Endothelial cell of umbilical vein (primary cell): ENCODE measurements at regions not wholly inside any gene's neighbourhood (a gene's known extent, or its start where the extent isn't known, plus 50 kb on each side); places are given as distances from the start of the nearest gene placed in this dataset.

Experiments
- BruUV-seq: library from RNA; stranded (reverse); fragments of 400-500 nt; replicated peaks from 2 replicates; lab custom pipeline; 2021; lab: Mats Ljungman, UMichigan
- CTCF ChIA-PET: fragments of 300-600, 350-600 bp; sonication (Branson Sonifier 250); formaldehyde crosslinking; loops from one replicate; lab custom pipeline; 2021; ENCODE audit warnings: antibody characterized with exemption, inconsistent platforms; lab: Charles Lee
- POLR2A ChIA-PET: fragments of 300-600, 350-600 bp; sonication (Branson Sonifier 250); formaldehyde crosslinking; loops from one replicate; lab custom pipeline; 2021; ENCODE audit warnings: antibody characterized with exemption, inconsistent platforms; lab: Charles Lee
- DNase-seq: peaks from one replicate; pipeline ENCODE4 v3.0.0-alpha.2; 2011; ENCODE audit warnings: low read depth, low spot score
- FAIRE-seq: peaks from 2 replicates; lab custom pipeline; 2011; peaks lifted over from hg19 to GRCh38; lab: Jason Lieb, UNC
- H2AFZ ChIP-seq: 2 replicates; pipeline ENCODE4 v1.6.0; 2012; ENCODE audit warnings: low read depth, low read length, control low read depth, inconsistent platforms
- H3K27ac ChIP-seq: 2 replicates; pipeline ENCODE4 v1.5.1; 2011; ENCODE audit warnings: low read depth, mild to moderate bottlenecking, control low read depth, low read length, moderate library complexity; ENCODE audit not compliant: insufficient read depth
- H3K27me3 ChIP-seq, 2 experiments: 2 replicates each; pipeline versions ENCODE4 v1.6.0 to v1.6.1; 2011; ENCODE audit warnings: low read length in 2 of 2, mixed read lengths in 1 of 2; ENCODE audit not compliant: control insufficient read depth in 2 of 2, insufficient read depth in 2 of 2
- H3K36me3 ChIP-seq, 2 experiments: 2 replicates in 1 of 2; 3 replicates in 1 of 2; pipeline ENCODE4 v1.5.1; 2011; ENCODE audit warnings: low read length in 2 of 2, mild to moderate bottlenecking in 1 of 2, moderate library complexity in 1 of 2; ENCODE audit not compliant: control insufficient read depth in 2 of 2, insufficient read depth in 2 of 2; ENCODE audit errors: extremely low read depth in 1 of 2
- H3K4me1 ChIP-seq: 3 replicates; pipeline ENCODE4 v1.5.1; 2011; ENCODE audit warnings: mild to moderate bottlenecking, low read length; ENCODE audit not compliant: control insufficient read depth, insufficient read depth; ENCODE audit errors: extremely low read depth
- H3K4me2 ChIP-seq: 2 replicates; pipeline ENCODE4 v1.6.1; 2011; ENCODE audit warnings: low read length, control low read depth, mixed read lengths; ENCODE audit not compliant: insufficient read depth
- H3K4me3 ChIP-seq, 3 experiments: fragments of 200-600 bp in 1 of 3; sonication (generic), shearing (Covaris generic) in 1 of 3; replicated peaks in 1 of 3; 2 replicates each; pipeline ENCODE4 v1.5.1; 2011 to 2016; ENCODE audit warnings: control low read depth in 3 of 3, low read length in 3 of 3, mild to moderate bottlenecking in 2 of 3, inconsistent platforms in 1 of 3, low read depth in 1 of 3, moderate library complexity in 1 of 3; ENCODE audit not compliant: insufficient read depth in 1 of 3
- H3K79me2 ChIP-seq: 2 replicates; pipeline ENCODE4 v1.6.0; 2012; ENCODE audit warnings: low read length, inconsistent platforms; ENCODE audit not compliant: control insufficient read depth, insufficient read depth
- H3K9ac ChIP-seq: replicated peaks from 2 replicates; pipeline ENCODE3; 2011; ENCODE audit warnings: low read length, control low read depth; ENCODE audit not compliant: insufficient read depth; ENCODE audit errors: extremely low read depth
- H3K9me1 ChIP-seq: replicated peaks from 3 replicates; pipeline ENCODE4 v1.6.0; 2011; ENCODE audit warnings: mild to moderate bottlenecking, low read length; ENCODE audit not compliant: control insufficient read depth, insufficient read depth; ENCODE audit errors: extremely low read depth
- H3K9me3 ChIP-seq: replicated peaks from 2 replicates; pipeline ENCODE4 v1.5.1; 2012; ENCODE audit warnings: low read length, inconsistent platforms; ENCODE audit not compliant: control insufficient read depth, insufficient read depth
- H4K20me1 ChIP-seq: replicated peaks from 2 replicates; pipeline ENCODE3; 2011; ENCODE audit warnings: mild to moderate bottlenecking, low read length; ENCODE audit not compliant: control insufficient read depth, insufficient read depth; ENCODE audit errors: extremely low read depth
- EZH2 ChIP-seq: IDR thresholded peaks from 2 replicates; pipeline ENCODE4 v1.6.1; 2012; ENCODE audit warnings: borderline replicate concordance, low read depth, mild to moderate bottlenecking, moderate library complexity, low read length, inconsistent platforms; ENCODE audit not compliant: severe bottlenecking
- GATA2 ChIP-seq: IDR thresholded peaks from 2 replicates; pipeline ENCODE4 v1.7.0; 2011; ENCODE audit warnings: low read depth, mild to moderate bottlenecking, moderate library complexity, mixed read lengths, low read length; ENCODE audit not compliant: insufficient read length, insufficient read depth
- JUN ChIP-seq: IDR thresholded peaks from 2 replicates; pipeline ENCODE4 v1.6.1; 2011; ENCODE audit warnings: borderline replicate concordance, low read depth; ENCODE audit not compliant: insufficient read length, insufficient read depth
- MYC ChIP-seq: IDR thresholded peaks from one replicate; pipeline ENCODE4 v1.6.1; 2011; ENCODE audit warnings: mild to moderate bottlenecking, low read depth, low read length
- POLR2A ChIP-seq: IDR thresholded peaks from 2 replicates; pipeline ENCODE4 v1.6.1; 2012; ENCODE audit warnings: low read depth, mild to moderate bottlenecking, control low read depth, low read length
- POLR2AphosphoS5 ChIP-seq: IDR thresholded peaks from 2 replicates; pipeline ENCODE4 v1.6.1; 2012; ENCODE audit warnings: low read depth, mild to moderate bottlenecking, control low read depth, low read length, moderate library complexity; ENCODE audit not compliant: insufficient read depth
- dilution Hi-C: fragments of 300-500 bp; cut with MboI; formaldehyde crosslinking; loops from one replicate; pipeline ENCODE4 v1.15.0; 2019; ENCODE audit warnings: low sequenced_read_pairs; ENCODE audit not compliant: extremely low pct_ligation_motif_present
- intact Hi-C: fragments of 100-400 bp; cut with micrococcal nuclease; formaldehyde crosslinking; loops from one replicate; pipeline ENCODE4 v1.10.0; 2022
- TF ChIP-seq, protein P1 (sequence below): IDR thresholded peaks from 2 replicates; pipeline ENCODE4 v1.6.1; 2011; ENCODE audit not compliant: insufficient read depth, insufficient read length

DNA sequence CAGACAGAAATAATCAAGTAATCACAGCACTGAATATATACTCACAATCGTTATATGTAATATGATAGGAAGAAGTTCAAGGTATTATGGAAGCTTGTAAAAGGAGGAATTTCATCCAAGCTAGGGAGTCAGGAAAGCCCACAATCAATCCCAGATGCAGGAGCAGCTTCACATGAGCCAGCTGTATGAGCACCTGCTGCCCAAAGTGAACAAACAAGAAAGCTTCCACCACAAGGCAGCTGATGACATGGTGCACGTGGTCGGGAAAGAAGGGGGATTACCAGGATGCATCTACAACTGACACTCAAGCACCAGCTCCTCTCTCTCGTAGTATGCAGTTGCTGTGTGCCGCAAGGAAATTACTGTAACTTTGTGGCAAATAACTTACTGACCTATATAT, 225.2 kb downstream of the XPNPEP1 start:
- H3K9me1 ChIP-seq: no peaks in the 10 kb centered on the region
- H3K36me3 ChIP-seq: no peaks in the 10 kb centered on the region
- FAIRE-seq (no peak), DNase-seq (no peak)
- no peaks in the 10 kb centered on the region for H3K9me3 ChIP-seq
- no peaks in the 10 kb centered on the region for H3K4me1 ChIP-seq
- intact Hi-C loops: no loop called here
- no peak overlapping the region for H3K27ac ChIP-seq
- no TSS peak for BruUV-seq
- no peaks in the 10 kb centered on the region for H4K20me1 ChIP-seq
- H3K9ac ChIP-seq: no peak overlapping the region
- dilution Hi-C loops: no loop called here
- ChIA-PET POLR2A (no interaction called here), CTCF (no interaction called here)
- no peak overlapping the region for H3K4me2 ChIP-seq
- no peak overlapping the region for H2AFZ ChIP-seq
- H3K27me3 ChIP-seq: no peaks in the 10 kb centered on the region
- TF ChIP-seq POLR2AphosphoS5 (no peak), JUN (no peak), POLR2A (no peak), GATA2 (no peak), MYC (no peak)
- TF ChIP-seq, protein P1, sequence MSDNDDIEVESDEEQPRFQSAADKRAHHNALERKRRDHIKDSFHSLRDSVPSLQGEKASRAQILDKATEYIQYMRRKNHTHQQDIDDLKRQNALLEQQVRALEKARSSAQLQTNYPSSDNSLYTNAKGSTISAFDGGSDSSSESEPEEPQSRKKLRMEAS: no peak
- no peak overlapping the region for H3K4me3 ChIP-seq
- H3K79me2 ChIP-seq: no peaks in the 10 kb centered on the region

DNA sequence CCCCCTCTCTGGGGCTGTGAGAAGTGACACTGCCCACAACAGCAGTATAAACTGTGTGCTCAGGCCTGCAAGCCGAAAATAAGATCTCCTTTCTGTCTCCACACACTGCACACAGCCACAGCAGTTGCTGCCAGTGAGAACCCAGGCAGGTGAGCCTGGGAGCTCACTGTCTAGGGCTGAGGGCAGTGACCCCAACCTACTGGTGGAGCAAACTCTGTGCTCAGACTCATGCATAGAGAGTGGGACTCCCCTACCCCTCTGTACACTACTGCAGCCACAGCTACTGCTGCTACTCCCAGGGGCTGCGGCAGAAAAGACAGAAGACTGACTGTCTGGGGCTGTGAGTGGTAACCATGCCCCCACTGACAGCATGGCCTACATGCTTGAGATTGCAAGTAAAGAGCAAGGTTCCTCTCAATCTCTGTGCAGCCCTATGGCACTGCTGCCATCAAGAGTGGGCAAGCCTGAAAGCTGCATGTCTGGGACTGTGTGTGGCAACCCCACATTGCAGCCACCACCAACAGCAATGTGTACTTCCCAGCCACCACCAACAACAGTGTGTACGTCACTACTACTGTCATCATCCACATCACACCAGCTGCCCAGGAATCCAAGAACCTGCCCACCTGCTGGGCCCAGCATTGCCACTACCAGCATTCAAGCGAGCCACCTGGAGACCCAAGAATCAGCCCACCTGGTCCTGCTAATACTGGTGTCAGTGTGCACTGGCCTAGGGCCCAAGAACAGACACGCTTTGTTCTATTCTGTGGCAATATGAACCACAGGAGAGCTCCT, 226.1 kb downstream of the XPNPEP1 start:
- dilution Hi-C loops (no loop called here), intact Hi-C loops (no loop called here)
- BruUV-seq: no TSS peak
- Histone ChIP-seq H3K27ac (no peak overlapping the region), H3K9ac (no peak overlapping the region), H3K36me3 (no peaks in the 10 kb centered on the region), H3K4me2 (no peak overlapping the region), H3K9me3 (no peaks in the 10 kb centered on the region), H3K4me1 (no peaks in the 10 kb centered on the region), H3K9me1 (no peaks in the 10 kb centered on the region), H3K79me2 (no peaks in the 10 kb centered on the region), H4K20me1 (no peaks in the 10 kb centered on the region), H3K4me3 (no peak overlapping the region), H2AFZ (no peak overlapping the region), H3K27me3 (no peaks in the 10 kb centered on the region)
- FAIRE-seq (no peak), DNase-seq (no peak)
- POLR2A ChIA-PET: no interaction called here
- CTCF ChIA-PET: no interaction called here
- TF ChIP-seq, protein P1: no peak
- no peak for TF ChIP-seq EZH2
- no peak for TF ChIP-seq JUN
